ENCODE measurements at regions not wholly inside any gene's neighbourhood (a gene's known extent, or its start where the extent isn't known, plus 50 kb on each side); places are given as distances from the start of the nearest gene placed in this dataset.
"Not testable (repeated sequence)": the region's sequence is repeated elsewhere in the genome, so short reads cannot be mapped to it uniquely, and the experiment has no call there.

DNA sequence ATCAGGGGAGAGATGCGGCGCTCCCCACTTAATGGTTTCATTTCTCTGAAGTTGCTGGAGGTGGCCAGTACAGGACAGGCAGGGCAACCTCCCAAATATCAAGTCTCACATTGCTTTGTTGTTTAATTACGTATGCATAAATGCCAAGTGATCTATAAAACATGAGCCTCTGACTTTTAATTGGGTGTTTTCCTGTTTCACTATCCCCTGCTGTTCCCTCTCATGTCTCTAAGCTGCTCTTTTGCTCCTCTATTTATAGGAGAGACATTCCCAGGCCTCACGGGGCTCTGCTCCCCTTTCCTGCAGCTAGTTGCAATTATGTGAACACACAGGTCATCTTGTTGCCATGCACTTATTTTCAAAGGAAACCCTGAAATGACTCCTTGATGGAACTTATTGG, 1173.5 kb upstream of the GOT2 start:
- DNase-seq (ENCODE audit: low spot score) (no peak), FAIRE-seq (no peak)

DNA sequence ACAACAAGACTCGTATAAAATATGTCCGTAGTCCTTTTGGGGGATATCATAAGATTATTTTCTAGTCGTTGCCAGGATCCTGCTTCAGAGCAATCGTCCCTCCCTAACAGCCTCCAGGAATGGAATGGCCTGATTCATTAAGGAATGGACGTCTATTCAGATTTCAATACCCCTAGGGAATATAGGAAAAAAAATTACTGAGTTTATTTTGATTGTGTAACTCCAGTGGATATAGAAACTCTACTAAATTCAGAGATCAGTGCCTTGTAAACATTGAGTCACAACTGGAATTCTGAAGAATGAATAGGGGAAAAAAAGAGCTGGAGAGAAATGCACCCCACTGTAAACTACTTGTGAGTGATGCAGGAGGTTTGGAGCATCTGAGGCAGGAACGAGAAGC, 1171.5 kb upstream of the GOT2 start:
- FAIRE-seq = no peak
- DNase-seq (ENCODE audit: low spot score) = no peak

DNA sequence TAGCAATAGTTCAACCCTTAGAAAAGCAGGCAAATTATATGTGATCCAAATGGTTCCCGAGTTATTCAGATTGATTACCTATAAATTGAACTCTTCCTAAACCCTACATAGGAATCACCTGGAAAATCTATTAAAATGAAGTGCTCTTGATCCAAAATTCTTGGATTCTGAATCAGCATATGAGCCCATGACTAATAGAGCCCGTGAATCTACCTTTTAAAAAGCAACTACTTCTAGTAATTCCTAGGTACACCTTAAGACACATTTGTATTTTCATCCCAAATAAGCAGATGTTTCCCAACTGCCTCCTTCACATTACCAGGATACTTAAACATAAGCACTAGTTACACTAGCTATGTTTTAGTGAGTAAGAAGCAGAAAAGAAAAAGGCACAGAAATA, 1171.0 kb upstream of the GOT2 start:
- FAIRE-seq (no peak), DNase-seq (ENCODE audit: low spot score) (no peak)

DNA sequence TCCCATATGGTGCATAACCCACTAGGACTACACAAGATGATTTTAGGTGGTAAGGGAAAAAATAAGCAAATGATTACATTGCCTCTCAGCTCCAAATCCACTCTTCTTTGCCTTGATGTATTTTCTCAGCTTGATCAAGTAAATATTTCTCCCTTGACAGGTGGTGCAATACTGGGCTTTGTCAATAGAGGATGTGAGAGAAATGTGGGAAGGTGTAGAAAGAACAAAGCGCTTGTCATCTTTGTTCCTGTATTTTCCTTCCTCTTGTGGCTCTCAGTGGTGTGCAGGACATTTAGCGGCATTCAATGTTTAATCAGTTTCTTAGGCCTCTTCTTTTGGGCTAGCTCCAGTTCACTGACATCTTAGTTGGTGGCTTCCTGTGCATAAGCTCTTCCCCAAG, 1165.8 kb upstream of the GOT2 start:
- no peak for DNase-seq (ENCODE audit: low spot score)
- no peak for FAIRE-seq

DNA sequence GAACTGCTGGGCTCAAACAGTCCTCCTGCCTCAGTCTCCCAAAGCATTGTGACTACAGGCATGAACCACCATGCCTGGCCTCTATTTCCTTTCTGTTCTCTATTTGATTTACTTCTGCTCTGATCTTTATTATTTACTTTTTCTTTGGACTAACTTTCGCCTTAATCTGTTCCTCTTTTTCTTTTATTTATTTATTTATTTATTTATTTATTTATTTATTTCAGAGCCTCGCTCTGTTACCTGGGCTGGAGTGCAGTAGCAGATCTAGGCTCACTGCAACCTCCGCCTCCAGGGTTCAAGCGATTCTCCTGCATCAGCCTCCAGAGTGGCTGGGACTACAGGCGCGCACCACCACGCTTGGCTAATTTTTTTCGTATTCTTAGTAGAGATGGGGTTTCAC, 1158.3 kb upstream of the GOT2 start:
- DNase-seq (ENCODE audit: low spot score) = no peak
- FAIRE-seq = no peak

DNA sequence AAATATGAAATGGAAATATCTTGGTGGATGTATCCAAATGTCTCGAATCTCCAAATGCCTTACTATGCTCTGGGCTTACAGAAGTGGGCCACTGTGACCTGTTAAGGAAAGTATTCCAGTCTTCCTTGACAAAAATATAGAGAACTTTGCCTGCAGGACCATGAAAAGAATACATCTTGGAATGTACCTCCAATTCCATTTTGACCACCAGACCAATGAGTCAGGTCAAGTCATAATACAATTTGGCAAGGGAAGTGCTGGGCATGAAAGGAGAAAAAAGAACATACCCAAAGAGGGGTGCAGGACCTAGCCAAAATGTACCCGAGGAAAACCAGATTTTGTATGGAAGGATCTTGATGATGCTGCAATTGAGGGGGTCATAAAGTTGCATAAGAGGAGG, 1153.7 kb upstream of the GOT2 start:
- no peak for FAIRE-seq
- DNase-seq (ENCODE audit: low spot score) = no peak

DNA sequence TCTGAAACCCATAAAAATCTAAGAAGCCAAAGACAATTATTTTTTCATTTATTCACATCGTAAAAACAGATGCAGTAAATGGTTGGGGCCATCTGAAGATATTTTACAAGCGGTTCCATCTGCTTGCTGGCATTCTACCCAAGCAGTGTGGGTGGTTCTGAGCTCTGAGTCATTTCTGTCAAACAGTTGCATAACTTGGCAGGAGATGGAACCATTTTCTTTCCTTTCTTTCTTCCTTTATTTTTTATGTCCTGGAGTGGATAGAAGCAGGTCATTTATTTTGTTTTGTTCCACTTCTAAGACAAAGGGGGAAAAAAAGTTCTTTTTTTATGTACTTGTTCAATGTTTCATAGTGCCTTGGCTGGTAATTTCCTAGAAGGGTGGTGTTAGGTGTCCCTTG, 1151.9 kb upstream of the GOT2 start:
- peak; percentile 41 for DNase-seq (ENCODE audit: low spot score)

DNA sequence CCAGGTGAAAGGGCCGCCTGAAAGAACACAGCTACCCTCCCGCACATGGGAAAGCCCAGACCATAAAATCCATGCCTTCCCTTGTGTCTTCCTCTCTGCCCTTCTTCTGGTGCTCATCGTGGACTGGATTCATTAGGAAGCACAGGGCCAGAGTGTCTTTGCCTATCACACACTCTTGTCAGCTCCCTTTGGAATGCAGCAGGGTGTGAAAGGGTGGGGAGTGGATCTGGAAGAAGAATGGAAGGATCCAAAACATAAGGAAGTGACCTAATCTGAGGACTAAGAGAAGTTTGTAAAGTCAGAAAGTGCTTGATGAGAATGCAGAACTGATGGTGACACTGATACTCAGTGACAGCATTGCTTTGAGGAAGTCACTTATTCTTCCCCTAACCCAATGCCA, 1147.3 kb upstream of the GOT2 start:
- FAIRE-seq = no peak

More for the DNA sequence above, 1151.9 kb upstream of the GOT2 start:
- no peak for FAIRE-seq

DNA sequence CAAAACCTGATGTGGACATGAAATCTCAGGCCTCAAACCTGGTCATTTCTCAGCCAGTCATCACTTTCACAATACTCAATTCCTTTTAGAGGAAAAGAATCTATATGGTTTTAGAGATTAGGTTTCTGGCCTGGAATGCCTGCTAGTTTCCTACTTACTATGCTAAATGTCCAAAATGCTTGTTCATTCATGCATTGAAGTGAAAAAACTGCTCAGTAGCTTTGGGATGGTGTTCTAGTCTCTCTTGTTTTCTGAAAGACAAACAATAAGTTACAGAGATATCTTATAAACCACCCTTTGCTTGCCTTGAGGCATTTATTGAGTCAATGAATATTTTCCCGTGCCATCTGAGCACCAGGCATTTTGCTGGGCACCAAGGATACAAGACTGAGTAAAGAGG, 1146.5 kb upstream of the GOT2 start:
- DNase-seq (ENCODE audit: low spot score) (no peak), FAIRE-seq (no peak)

More for the DNA sequence above, 1147.3 kb upstream of the GOT2 start:
- DNase-seq (ENCODE audit: low spot score) = no peak

DNA sequence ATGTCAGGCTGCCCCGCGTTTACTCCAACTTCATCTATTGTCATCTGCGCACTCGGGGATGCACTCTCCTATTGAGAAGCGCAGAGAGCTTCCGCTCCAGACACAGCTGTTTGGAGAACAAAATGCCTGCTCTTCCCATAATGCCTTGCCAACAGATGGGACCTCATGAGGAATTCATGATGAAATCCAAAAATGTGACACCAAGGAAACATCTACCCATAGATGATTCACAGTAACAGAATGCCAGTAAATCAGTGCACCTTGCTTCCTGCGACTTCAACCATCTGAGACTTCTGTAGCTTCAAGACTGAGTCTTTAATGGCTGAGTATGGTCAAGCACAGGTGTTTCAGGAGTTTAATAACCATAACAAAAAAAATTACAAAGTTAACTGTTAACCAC, 1144.9 kb upstream of the GOT2 start:
- FAIRE-seq = no peak
- peak; percentile 60 for DNase-seq (ENCODE audit: low spot score)

DNA sequence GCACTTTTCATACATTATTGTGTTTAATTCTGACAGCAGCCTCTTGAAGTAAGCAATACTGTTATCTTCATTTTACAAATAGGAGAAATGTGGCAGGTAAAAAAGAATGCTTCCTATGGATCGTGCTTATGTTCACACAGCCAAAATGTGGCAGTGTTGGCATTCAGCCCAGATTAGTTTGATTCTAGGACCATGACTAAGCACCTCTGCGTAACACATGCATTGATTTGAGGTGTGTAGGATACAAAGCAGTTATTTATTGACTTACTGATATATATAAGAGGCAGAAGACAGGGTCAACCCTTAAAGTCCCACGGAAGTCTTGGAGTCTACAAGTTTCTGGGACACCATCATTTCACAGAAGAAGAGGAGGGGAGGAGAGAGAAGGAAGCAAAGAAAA, 1144.4 kb upstream of the GOT2 start:
- FAIRE-seq (no peak), DNase-seq (ENCODE audit: low spot score) (peak; percentile 55)

DNA sequence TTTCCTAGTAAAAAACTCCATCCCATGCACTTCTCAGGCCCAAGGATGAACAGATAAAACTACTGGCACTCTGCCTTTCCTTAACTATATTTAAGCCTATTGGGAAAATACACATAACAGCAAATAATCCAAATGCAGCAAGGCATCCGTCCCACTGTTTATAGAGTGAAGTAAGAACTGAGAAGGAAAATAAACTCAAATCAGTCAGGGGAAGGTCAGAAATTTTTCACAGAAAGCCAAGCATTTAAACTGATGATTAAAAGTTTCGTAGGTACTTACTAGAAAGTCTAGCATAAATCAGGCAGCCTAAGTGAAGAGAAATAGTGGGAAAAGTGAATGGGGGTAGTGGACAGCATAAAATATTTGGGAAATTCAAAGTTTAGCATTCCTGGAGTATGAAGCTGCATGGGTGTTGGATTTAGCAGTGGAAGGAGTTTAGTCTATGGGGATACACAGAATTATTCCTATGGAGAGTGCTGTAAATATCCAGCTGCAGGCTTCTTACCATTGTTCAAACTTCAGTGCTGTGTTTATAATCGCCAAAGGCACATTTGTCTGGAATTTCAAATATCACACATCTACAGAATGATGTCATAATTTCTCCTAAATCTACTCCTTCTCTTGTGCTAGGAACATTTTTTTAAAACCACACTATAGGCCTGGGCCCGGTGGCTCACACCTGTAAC, 1131.0 kb upstream of the GOT2 start:
- no peak for FAIRE-seq
- no peak for DNase-seq (ENCODE audit: low spot score)

DNA sequence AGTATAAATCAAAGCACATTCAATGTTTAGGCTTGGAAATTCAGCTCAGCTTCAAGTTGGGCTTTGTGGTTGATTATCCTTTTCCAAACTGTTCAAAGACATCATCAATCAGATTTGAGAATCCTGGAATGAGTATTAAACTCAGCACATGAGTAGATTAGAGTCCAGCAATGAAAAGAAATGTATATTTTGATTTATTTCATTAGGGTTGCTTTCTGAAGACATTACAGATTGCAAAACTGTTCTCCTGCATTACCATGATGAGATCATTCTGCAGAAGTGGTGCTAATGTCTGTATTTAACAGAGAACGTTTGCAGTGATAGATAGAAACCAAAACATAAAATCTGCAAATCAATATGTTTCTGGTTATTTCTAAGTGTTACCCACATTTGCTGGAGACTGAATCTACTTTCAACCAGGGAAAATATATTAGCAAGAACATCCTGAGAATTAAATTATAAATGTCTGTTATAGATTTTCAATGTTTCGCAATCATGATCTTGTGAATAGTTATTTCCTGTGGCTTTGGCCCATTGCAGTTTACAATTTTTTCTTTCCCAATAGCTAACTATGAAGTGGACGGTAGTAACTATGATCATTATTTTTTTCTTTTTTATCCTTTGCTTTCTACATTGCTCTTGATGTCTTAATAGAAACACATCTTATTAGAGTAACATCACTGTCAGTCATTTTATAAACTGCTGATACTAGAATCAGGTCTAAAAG, 1125.7 kb upstream of the GOT2 start:
- DNase-seq (ENCODE audit: low spot score) (no peak), FAIRE-seq (no peak)

DNA sequence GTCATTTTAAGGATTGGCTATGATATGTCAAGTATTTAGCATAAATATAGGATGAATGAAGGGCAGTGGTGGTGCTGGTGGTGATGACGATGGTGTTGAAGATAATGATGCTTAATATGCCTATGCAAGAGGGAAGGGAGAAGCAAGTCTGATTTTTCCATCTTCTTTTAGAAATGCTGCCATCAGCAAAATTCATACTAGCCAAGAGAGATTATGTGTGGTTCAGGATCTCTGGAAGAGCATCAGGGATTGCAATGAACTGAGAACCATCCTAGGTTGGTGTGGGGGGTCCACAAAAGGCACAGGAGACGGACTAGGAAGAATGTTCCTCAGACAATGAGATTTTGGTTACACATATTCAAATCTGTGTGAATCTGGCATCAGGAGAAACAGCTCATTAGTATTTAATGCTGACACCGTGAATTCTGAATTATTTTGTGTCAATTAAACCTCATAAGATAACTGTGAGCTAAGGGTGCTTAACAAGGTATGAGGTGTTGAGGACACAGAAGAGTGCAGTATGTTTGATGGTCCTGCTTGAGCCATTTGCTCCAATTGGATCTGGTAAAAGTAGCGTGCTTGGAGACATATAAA, 1120.8 kb upstream of the GOT2 start:
- DNase-seq (ENCODE audit: low spot score) (no peak), FAIRE-seq (no peak)

DNA sequence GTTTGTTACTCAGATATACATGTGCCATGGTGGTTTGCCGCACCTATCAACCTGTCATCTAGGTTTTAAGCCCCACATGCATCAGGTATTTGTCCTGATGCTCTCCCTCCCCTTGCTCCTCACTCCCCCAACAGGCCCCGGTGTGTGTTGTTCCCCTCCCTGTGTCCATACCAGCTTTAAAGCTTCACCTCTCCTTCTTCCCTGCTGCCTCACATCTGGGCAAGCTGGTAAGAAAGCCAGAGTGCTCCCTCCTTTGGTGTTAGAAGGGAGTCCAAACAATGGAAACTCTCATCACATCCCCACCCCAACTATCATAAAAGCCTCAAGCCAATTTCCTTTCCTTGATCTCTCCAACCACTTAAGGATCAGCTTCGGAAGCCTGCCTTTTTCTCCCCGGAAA, 1115.6 kb upstream of the GOT2 start:
- FAIRE-seq (no peak), DNase-seq (ENCODE audit: low spot score) (no peak)

DNA sequence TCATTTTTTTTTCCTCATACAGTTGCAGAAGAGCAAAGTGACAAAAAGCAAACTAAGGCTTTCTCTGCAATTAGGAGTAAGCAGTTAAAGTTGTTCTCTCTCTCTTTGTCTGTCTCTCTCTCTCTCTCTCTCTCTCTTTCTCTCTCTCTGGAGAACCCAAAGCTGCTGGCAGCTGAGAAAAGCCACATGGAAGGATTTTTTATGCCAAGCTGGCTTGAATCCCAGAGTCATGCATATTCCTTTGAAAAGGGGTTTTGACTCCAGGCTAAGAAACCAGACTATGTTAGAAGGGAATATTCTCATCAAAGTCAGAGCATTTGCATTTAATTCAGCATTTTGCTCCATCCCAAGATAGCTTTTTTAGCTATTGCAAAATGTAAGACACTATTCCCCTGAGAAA, 1114.2 kb upstream of the GOT2 start:
- FAIRE-seq (no peak), DNase-seq (ENCODE audit: low spot score) (no peak)

DNA sequence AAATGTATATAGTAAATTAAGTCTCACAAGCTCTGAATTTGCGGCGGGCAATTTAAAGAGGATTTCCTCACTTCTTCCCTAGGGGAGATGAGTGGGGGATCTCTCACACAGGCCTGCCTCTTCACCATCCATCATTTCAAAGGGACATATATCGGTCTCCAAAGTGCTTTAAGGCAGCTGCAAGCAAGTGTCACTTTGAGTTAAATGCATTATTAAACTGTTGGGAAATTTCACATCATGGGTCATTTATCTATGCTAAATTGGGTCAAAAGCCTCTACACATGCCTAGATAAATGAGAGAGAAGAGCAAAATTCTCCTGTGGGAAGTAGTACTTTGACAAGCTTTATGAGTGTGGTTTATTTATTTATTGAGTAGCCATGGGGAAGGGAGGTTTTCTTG, 1106.1 kb upstream of the GOT2 start:
- FAIRE-seq (no peak), DNase-seq (ENCODE audit: low spot score) (no peak)

DNA sequence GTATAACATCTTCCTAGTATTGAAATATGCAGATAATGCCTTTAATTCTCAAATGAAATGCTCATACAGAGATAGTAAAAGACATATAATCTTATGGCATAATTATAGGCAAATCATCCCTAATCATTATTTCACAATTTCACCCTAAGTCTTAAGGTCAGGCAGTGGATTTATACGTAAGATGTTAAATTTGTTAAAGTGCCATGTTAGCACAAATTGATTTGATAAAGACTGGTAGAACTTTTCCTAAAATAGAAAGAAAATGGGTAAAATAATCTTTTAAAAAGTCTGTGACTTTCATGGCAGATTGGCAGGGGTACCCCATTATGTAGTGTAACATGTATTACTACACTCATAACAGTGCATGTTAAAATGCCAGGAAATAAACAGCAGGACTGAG, 1092.7 kb upstream of the GOT2 start:
- DNase-seq (ENCODE audit: low spot score) (no peak), FAIRE-seq (no peak)

DNA sequence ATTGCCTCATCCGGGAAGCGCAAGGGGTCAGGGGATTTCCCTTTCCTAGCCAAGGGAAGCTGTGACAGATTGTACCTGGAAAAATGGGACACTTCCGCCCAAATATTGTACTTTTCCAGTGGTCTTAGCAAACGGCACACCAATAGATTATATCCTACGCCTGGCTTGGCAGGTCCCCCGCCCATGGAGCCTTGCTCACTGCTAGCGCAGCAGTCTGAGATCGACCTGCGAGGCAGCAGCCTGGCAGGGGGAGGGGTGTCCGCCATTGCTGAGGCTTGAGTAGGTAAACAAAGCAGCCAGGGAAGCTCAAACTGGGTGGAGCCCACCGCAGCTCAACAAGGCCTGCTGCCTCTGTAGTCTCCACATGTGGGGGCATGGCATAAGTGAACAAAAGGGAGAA, 1075.4 kb upstream of the GOT2 start:
- not testable (repeated sequence) for DNase-seq (ENCODE audit: low spot score); FAIRE-seq

DNA sequence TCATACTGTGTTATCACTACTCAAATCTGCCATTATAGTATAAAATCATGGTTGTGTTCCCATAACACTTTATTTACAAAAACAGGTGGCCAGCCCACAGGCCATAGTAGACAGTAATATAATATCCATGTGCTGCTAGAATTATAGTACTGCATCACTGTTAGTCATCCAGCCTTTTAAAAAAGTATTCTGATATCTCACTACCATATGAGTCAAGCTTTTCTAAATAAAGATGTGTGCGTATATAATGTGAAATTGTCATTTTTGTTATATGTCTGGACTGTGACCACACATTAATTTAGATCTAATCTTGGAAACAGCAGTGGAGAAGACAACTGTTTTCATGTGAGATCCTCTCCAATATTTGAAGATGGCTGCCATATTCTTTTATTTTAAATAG, 1049.1 kb upstream of the GOT2 start:
- DNase-seq (ENCODE audit: low spot score) (no peak), FAIRE-seq (no peak)

DNA sequence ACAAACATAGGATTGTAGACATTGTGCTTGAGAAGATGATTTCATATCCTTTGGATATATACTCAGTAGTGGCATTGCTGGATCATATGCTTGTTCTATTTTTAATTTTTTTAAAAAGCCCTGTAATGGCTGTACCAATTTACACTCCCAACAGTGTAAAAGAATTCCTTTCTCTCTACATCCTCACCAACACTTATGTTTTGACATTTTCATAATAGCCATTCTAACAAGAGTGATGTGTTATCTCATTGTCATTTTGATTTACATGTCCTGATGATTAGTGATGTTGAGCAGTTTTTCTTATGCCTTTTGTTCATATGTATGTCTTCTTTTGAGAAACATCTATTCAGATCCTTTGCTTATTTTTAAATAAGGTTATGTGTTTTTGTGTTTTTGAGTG, 1039.2 kb upstream of the GOT2 start:
- FAIRE-seq (no peak), DNase-seq (ENCODE audit: low spot score) (no peak)

DNA sequence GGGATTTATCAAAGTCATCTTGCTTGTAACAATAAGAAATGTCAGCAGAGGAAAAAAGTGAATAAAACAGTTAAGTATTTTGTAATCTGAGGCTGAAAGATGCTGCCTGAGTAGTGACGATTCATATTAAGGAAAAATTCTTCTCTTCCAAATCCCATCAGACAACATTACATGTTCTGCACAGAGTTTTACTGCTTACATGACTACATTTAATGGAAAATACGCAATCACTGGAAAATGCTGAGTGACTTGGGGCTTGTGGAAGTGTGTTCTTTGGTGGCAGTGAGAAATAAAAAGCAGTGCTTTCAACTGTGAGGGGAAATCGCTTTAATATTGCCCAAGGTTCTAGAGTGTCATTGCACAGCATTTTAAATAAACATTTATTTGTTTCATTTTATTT, 1025.2 kb upstream of the GOT2 start:
- DNase-seq (ENCODE audit: low spot score) (no peak), FAIRE-seq (no peak)

DNA sequence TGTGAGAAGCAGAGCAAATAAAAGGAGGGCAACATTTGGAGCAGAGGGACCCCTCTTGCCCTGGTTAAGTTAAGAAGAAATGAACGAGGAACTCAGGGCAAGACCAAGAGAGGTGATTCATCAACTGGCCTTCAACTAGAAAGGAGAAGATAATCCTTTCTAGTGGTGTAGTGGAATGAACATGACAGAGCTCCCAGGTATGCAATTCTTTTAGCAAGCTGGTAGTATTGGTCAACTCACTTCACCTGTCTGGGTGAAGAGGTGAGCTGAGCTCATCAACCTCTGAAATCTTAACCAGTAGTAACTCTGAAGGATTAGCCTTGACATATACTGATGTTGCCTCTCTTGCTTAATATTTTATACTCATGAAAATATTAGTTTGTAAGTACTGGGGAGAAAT, 1024.7 kb upstream of the GOT2 start:
- FAIRE-seq = no peak
- DNase-seq (ENCODE audit: low spot score) = no peak

All from urothelium cell line (cell line).